Endodermal cell (in vitro differentiated cells): ENCODE measurements at regions not wholly inside any gene's neighbourhood (a gene's known extent, or its start where the extent isn't known, plus 50 kb on each side); places are given as distances from the start of the nearest gene placed in this dataset.

Experiments
- DNase-seq: peaks from one replicate; pipeline ENCODE4 v3.0.0-alpha.2; 2017
- H3K27ac ChIP-seq: 2 replicates; pipeline ENCODE4 v1.5.1; 2013; ENCODE audit warnings: mild to moderate bottlenecking, low read depth, low read length, moderate library complexity
- H3K27me3 ChIP-seq: 2 replicates; pipeline ENCODE4 v1.6.1; 2013; ENCODE audit warnings: mild to moderate bottlenecking, low read length, moderate library complexity; ENCODE audit not compliant: insufficient read depth, control insufficient read depth, poor library complexity, severe bottlenecking
- H3K36me3 ChIP-seq: 2 replicates; pipeline ENCODE4 v1.7.0; 2013; ENCODE audit warnings: mild to moderate bottlenecking, low read length, moderate library complexity; ENCODE audit not compliant: control insufficient read depth, insufficient read depth
- H3K4me1 ChIP-seq: one replicate; pipeline ENCODE4 v1.7.0; 2013; ENCODE audit warnings: low read length; ENCODE audit not compliant: control insufficient read depth, insufficient read depth
- H3K4me3 ChIP-seq: 2 replicates; pipeline ENCODE4 v1.5.1; 2013; ENCODE audit warnings: mild to moderate bottlenecking, low read length, moderate library complexity
- H3K9ac ChIP-seq: 2 replicates; pipeline ENCODE4 v1.6.1; 2013; ENCODE audit warnings: mild to moderate bottlenecking, low read length, moderate library complexity; ENCODE audit not compliant: poor library complexity, severe bottlenecking; ENCODE audit errors: extremely low read depth
- H3K9me3 ChIP-seq: 2 replicates; pipeline ENCODE4 v1.6.1; 2013; ENCODE audit warnings: mild to moderate bottlenecking, low read length, moderate library complexity; ENCODE audit not compliant: control insufficient read depth
- H3K27ac Mint-ChIP-seq: 2 replicates; pipeline ENCODE4 v1.8.0; 2020; ENCODE audit warnings: mixed read lengths
- H3K27me3 Mint-ChIP-seq: 2 replicates; pipeline ENCODE4 v1.8.0; 2021; ENCODE audit warnings: mild to moderate bottlenecking, mixed read lengths; ENCODE audit not compliant: insufficient read depth
- H3K36me3 Mint-ChIP-seq: 2 replicates; pipeline ENCODE4 v1.8.0; 2020; ENCODE audit warnings: low read depth, mixed read lengths
- H3K4me1 Mint-ChIP-seq: 2 replicates; pipeline ENCODE4 v1.8.0; 2020; ENCODE audit warnings: mixed read lengths
- H3K4me3 Mint-ChIP-seq: 2 replicates; pipeline ENCODE4 v1.8.0; 2020; ENCODE audit warnings: mild to moderate bottlenecking, moderate library complexity, mixed read lengths
- H3K9me3 Mint-ChIP-seq: 2 replicates; pipeline ENCODE4 v1.8.0; 2020; ENCODE audit warnings: mild to moderate bottlenecking, mixed read lengths
- WGBS, 2 experiments: methylation state at CpG; one replicate each; pipeline versions ENCODE4 v1.1.5 to v1.1.7; 2013; ENCODE audit warnings: missing lambda C conversion rate in 2 of 2, mixed read lengths in 1 of 2; ENCODE audit not compliant: insufficient coverage in 1 of 2, insufficient read length in 1 of 2; 5-methylcytosine and 5-hydroxymethylcytosine counted together
- TF ChIP-seq, protein P1 (sequence below): fragments of 200-600 bp; sonication (generic); conservative IDR thresholded peaks from 2 replicates; pipeline ENCODE4 v1.5.0; 2021; ENCODE audit warnings: antibody characterized with exemption, mild to moderate bottlenecking

DNA sequence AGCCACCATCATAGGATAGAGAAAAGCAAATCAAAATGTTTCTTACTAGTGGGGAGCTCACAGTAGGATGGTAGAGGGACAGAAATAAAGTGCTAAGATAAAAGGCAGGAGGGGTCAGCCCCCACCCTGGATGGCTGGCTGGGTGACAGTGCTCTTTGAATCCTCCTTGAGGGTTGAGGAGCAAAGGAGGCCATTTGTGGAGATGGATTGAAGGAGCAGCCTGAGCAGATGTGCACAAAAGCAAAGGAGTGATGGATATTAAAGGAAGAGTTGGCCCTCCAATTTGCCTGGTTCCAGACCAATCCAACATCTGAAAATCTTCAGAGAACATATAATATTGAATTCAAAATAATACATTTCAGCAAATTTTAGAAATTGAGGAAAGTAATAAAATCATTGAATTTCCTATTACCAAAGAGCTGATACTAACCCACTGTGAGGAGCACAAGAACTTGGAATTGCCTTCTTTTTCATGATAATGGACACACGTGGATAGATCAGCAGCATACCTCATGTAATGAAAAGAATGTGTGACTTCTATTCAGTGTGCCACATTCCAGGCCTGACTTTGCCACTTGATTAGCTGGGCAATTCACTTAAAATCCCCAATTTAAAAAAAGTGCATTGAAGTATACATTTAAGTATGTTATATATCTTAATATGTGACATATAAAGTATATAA is 287.0 kb downstream of the FAT3 start:
- 33 to 64% methylated on average over 1 of the region's 1 CpG for WGBS, 2 experiments
- Histone ChIP-seq H3K4me3 (no peak overlapping the region), H3K27ac (peak overlapping the region; percentile 54), H3K4me1 (no peaks in the 10 kb centered on the region), H3K9ac (no peak overlapping the region), H3K36me3 (no peaks in the 10 kb centered on the region), H3K9me3 (no peaks in the 10 kb centered on the region), H3K27me3 (no peaks in the 10 kb centered on the region)
- Mint-ChIP-seq H3K27ac (peak overlapping the region; percentile 41), H3K4me1 (peaks cover 9% of the 10 kb centered on the region), H3K4me3 (no peak overlapping the region), H3K27me3 (no peaks in the 10 kb centered on the region), H3K36me3 (peaks cover 3% of the 10 kb centered on the region), H3K9me3 (peaks cover 3% of the 10 kb centered on the region)
- DNase-seq, result peak; percentile 57
- TF ChIP-seq, protein P1, sequence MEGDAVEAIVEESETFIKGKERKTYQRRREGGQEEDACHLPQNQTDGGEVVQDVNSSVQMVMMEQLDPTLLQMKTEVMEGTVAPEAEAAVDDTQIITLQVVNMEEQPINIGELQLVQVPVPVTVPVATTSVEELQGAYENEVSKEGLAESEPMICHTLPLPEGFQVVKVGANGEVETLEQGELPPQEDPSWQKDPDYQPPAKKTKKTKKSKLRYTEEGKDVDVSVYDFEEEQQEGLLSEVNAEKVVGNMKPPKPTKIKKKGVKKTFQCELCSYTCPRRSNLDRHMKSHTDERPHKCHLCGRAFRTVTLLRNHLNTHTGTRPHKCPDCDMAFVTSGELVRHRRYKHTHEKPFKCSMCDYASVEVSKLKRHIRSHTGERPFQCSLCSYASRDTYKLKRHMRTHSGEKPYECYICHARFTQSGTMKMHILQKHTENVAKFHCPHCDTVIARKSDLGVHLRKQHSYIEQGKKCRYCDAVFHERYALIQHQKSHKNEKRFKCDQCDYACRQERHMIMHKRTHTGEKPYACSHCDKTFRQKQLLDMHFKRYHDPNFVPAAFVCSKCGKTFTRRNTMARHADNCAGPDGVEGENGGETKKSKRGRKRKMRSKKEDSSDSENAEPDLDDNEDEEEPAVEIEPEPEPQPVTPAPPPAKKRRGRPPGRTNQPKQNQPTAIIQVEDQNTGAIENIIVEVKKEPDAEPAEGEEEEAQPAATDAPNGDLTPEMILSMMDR, result no peak

DNA sequence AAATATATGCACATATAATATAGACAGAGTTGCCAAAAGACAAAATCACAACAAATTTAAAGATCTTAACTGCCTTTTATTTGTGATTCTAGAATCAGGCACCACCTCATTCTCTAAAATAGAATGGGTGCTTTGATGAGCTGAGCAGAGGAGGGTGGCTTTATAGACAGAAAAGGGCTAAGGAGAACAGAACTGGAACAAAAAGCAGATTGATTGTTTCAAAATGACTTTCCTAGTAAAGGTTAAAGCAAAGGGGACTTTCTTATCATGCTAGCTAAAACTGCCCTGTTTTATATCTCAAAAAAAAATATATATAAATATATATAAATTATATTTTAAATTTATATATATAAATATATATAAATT is 287.6 kb downstream of the FAT3 start:
- H3K4me3 Mint-ChIP-seq, result no peak overlapping the region
- no peaks in the 10 kb centered on the region for H3K27me3 Mint-ChIP-seq
- Histone ChIP-seq H3K4me1 (no peaks in the 10 kb centered on the region), H3K27me3 (no peaks in the 10 kb centered on the region), H3K36me3 (no peaks in the 10 kb centered on the region), H3K4me3 (no peak overlapping the region), H3K9ac (no peak overlapping the region), H3K27ac (no peak overlapping the region), H3K9me3 (no peaks in the 10 kb centered on the region)
- no peak overlapping the region for H3K27ac Mint-ChIP-seq
- H3K36me3 Mint-ChIP-seq, result peaks cover 3% of the 10 kb centered on the region
- no peak for DNase-seq
- peaks cover 8% of the 10 kb centered on the region for H3K9me3 Mint-ChIP-seq
- TF ChIP-seq, protein P1, result no peak
- peaks cover 6% of the 10 kb centered on the region for H3K4me1 Mint-ChIP-seq

DNA sequence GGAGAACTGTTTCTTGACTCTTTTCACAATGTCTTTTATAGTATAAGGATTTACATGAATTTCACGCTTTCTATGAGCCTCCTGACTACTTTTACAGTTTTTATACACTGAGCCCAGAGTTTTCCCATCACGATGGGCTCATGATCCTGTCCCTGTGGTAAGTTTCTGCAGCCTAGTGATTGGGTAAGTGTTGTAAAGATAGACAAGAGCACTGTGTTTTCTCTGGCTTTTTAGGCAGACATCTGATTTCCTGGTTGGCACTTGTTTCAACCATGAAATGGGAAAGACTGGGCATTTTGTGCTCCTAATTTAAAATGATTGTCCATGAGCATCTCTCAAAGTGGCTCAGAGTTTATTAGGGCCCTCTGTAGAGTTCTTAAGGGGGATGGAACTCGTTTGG is 299.0 kb downstream of the FAT3 start:
- Mint-ChIP-seq H3K4me1 (peaks cover 3% of the 10 kb centered on the region), H3K36me3 (no peaks in the 10 kb centered on the region), H3K4me3 (no peak overlapping the region), H3K27me3 (no peaks in the 10 kb centered on the region), H3K9me3 (no peaks in the 10 kb centered on the region), H3K27ac (no peak overlapping the region)
- H3K36me3 ChIP-seq, result peaks cover 6% of the 10 kb centered on the region
- 81% methylated on average over 3 of the region's 3 CpGs; no CpG with 5 or more reads in 1 of the 2 experiments for WGBS, 2 experiments
- TF ChIP-seq, protein P1, result no peak
- H3K27ac ChIP-seq, result no peak overlapping the region
- H3K4me1 ChIP-seq, result no peaks in the 10 kb centered on the region
- H3K9me3 ChIP-seq, result no peaks in the 10 kb centered on the region
- no peaks in the 10 kb centered on the region for H3K27me3 ChIP-seq
- no peak overlapping the region for H3K9ac ChIP-seq
- H3K4me3 ChIP-seq, result no peak overlapping the region
- DNase-seq, result no peak
